ENCODE measurements at regions not wholly inside any gene's neighbourhood (a gene's known extent, or its start where the extent isn't known, plus 50 kb on each side); places are given as distances from the start of the nearest gene placed in this dataset.

- Histone ChIP-seq H3K4me3 (no peak overlapping the region), H3K9me3 (ENCODE audit: control insufficient read depth in 4 of 4, insufficient read depth in 3 of 4, low read length in 3 of 4) (no peaks in the 10 kb centered on the region), H3K36me3 (ENCODE audit: control insufficient read depth in 4 of 4, insufficient read depth in 4 of 4, low read length in 4 of 4) (no peaks in the 10 kb centered on the region), H3K27ac (ENCODE audit: low read depth in 1 of 2, low read length in 1 of 2) (no peak overlapping the region), H3K4me1 (ENCODE audit: control insufficient read depth in 5 of 5, insufficient read depth in 5 of 5, low read length in 5 of 5) (peaks cover 0 to 2% (median 0%) of the 10 kb centered on the region in 5 donors), H3K27me3 (ENCODE audit: control insufficient read depth in 3 of 3, insufficient read depth in 3 of 3, low read length in 2 of 3) (no peaks in the 10 kb centered on the region), H3K9ac (ENCODE audit: insufficient read depth in 1 of 2, low read length in 2 of 2) (no peak overlapping the region)
- TF ChIP-seq, protein P1, sequence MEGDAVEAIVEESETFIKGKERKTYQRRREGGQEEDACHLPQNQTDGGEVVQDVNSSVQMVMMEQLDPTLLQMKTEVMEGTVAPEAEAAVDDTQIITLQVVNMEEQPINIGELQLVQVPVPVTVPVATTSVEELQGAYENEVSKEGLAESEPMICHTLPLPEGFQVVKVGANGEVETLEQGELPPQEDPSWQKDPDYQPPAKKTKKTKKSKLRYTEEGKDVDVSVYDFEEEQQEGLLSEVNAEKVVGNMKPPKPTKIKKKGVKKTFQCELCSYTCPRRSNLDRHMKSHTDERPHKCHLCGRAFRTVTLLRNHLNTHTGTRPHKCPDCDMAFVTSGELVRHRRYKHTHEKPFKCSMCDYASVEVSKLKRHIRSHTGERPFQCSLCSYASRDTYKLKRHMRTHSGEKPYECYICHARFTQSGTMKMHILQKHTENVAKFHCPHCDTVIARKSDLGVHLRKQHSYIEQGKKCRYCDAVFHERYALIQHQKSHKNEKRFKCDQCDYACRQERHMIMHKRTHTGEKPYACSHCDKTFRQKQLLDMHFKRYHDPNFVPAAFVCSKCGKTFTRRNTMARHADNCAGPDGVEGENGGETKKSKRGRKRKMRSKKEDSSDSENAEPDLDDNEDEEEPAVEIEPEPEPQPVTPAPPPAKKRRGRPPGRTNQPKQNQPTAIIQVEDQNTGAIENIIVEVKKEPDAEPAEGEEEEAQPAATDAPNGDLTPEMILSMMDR (IDR thresholded peaks at IDR 0.05; ENCODE audit: control extremely low read depth, extremely low read depth): no peak
- no peak for DNase-seq
- 71 to 81% methylated on average over 1 of the region's 1 CpG for WGBS, 2 donors
- ATAC-seq (ENCODE audit: insufficient read depth, low FRiP score): no peak
These were observed 1180.3 kb upstream of the B3GALT2 start for GRCh38 chr1:194366705-194367104.

DNA sequence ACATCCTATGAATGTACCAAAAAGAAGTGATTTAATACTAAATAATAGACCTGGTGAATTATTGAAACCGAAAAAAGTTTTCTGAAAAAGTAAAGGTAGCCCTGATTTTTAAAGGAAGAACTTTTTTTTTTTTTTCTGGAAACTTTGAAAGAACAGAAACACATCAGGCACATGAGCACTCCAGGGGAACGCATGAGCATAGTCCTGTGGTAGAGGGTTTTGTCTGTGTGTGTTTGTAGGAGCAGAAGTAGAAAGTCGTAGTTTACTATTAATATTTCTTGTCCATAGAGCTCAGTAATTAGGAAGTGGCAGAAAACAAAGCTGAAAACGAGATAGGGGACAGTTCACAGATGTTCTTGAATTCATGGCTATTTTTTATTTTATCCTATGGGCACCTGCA, 1175.9 kb upstream of the B3GALT2 start:
- H3K4me3 ChIP-seq: no peak overlapping the region
- 55 to 57% methylated on average over 4 of the region's 4 CpGs for WGBS, 2 donors
- no peak overlapping the region for H3K9ac ChIP-seq (ENCODE audit: insufficient read depth in 1 of 2, low read length in 2 of 2)
- H3K9me3 ChIP-seq (ENCODE audit: control insufficient read depth in 4 of 4, insufficient read depth in 3 of 4, low read length in 3 of 4): no peaks in the 10 kb centered on the region
- no peak overlapping the region for H3K27ac ChIP-seq (ENCODE audit: low read depth in 1 of 2, low read length in 1 of 2)
- H3K36me3 ChIP-seq (ENCODE audit: control insufficient read depth in 4 of 4, insufficient read depth in 4 of 4, low read length in 4 of 4): no peaks in the 10 kb centered on the region
- H3K27me3 ChIP-seq (ENCODE audit: control insufficient read depth in 3 of 3, insufficient read depth in 3 of 3, low read length in 2 of 3): no peaks in the 10 kb centered on the region
- TF ChIP-seq, protein P1 (IDR thresholded peaks at IDR 0.05; ENCODE audit: control extremely low read depth, extremely low read depth): no peak
- ATAC-seq (ENCODE audit: insufficient read depth, low FRiP score) (no peak), DNase-seq (no peak)
- H3K4me1 ChIP-seq (ENCODE audit: control insufficient read depth in 5 of 5, insufficient read depth in 5 of 5, low read length in 5 of 5): peaks cover 0 to 4% (median 0%) of the 10 kb centered on the region in 5 donors

DNA sequence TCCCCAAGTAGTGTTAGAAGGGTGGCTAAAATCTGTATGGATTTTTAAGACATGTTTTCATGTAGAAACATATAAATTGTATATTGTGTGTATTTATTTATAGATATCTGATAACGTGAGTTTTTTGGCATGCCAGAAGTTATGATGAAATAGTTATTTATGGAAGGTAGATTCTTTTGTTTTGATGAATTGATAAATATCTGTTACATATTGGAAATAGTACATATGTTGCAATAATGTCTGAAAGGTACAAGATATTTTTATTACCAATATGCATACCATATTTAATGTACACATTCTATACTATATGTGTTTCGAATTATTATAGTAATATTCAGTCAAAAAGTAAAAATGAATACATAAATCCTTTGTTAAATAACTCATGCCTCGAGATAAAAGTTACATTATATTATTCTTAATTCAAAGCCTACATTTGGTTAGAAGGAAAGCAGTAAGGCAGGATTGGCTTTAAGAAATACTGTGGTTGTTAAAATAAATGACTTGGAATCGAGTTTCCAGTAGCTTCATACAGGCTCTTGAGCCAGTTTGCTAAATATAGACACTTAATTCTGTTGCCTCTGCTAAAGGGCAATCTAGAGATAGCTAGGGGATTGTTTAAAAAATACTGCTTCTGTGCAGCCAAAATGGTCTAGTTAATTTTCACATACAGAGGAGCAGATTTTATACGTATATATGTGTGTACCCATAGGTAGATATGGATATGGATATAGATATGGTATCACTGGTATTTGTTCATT, 1175.1 kb upstream of the B3GALT2 start:
- H3K4me1 ChIP-seq (ENCODE audit: control insufficient read depth in 5 of 5, insufficient read depth in 5 of 5, low read length in 5 of 5): peaks cover 0 to 4% (median 0%) of the 10 kb centered on the region in 5 donors
- WGBS, 2 donors: 56 to 63% methylated on average over 5 of the region's 5 CpGs
- no peak overlapping the region for H3K27ac ChIP-seq (ENCODE audit: low read depth in 1 of 2, low read length in 1 of 2)
- H3K9ac ChIP-seq (ENCODE audit: insufficient read depth in 1 of 2, low read length in 2 of 2): no peak overlapping the region
- no peaks in the 10 kb centered on the region for H3K27me3 ChIP-seq (ENCODE audit: control insufficient read depth in 3 of 3, insufficient read depth in 3 of 3, low read length in 2 of 3)
- TF ChIP-seq, protein P1 (IDR thresholded peaks at IDR 0.05; ENCODE audit: control extremely low read depth, extremely low read depth): no peak
- ATAC-seq (ENCODE audit: insufficient read depth, low FRiP score) (no peak), DNase-seq (peak in 1 of 3 donors; percentile 7)
- H3K36me3 ChIP-seq (ENCODE audit: control insufficient read depth in 4 of 4, insufficient read depth in 4 of 4, low read length in 4 of 4): no peaks in the 10 kb centered on the region
- H3K9me3 ChIP-seq (ENCODE audit: control insufficient read depth in 4 of 4, insufficient read depth in 3 of 4, low read length in 3 of 4): no peaks in the 10 kb centered on the region
- no peak overlapping the region for H3K4me3 ChIP-seq

All from lung (tissue), 11 donors.